Lower leg skin (tissue), 4 donors: ENCODE measurements at regions not wholly inside any gene's neighbourhood (a gene's known extent, or its start where the extent isn't known, plus 50 kb on each side); places are given as distances from the start of the nearest gene placed in this dataset.

ENCODE experiments used
- DNase-seq, 2 donors: peaks; one replicate each; pipeline ENCODE4 v3.0.0-alpha.2; 2019; ENCODE audit warnings: low spot score in 2 of 2
- H3K4me3 ChIP-seq: fragments of 200-600 bp; sonication (generic); 2 replicates; pipeline ENCODE4 v1.5.1; 2017; ENCODE audit warnings: mild to moderate bottlenecking, low read depth; ENCODE audit not compliant: poor library complexity, severe bottlenecking
- CTCF ChIP-seq, 3 donors: fragments of 450-650 bp; IDR thresholded peaks; one replicate each; pipeline ENCODE4 v1.5.1; 2016; ENCODE audit warnings: antibody characterized with exemption in 3 of 3, mild to moderate bottlenecking in 3 of 3, moderate library complexity in 2 of 3
- POLR2A ChIP-seq, 2 donors: fragments of 450-650 bp; IDR thresholded peaks; one replicate each; pipeline ENCODE4 v1.6.1; 2016 to 2017; ENCODE audit warnings: antibody characterized with exemption in 2 of 2, mild to moderate bottlenecking in 1 of 2, moderate library complexity in 1 of 2
- WGBS, 2 donors: methylation state at CpG; one replicate each; pipeline ENCODE4 v1.1.5; 2018; 5-methylcytosine and 5-hydroxymethylcytosine counted together
- intact Hi-C: fragments of 100-400 bp; cut with DNase I; formaldehyde crosslinking; loops from one replicate; pipeline ENCODE4 v1.15.0; 2023; ENCODE audit warnings: low total_unique reads

GRCh38 chr20:10157549-10157948, 61.1 kb upstream of the SNAP25 start:
- intact Hi-C loops = loop anchor here (5.0 kb wide), 1 partner anchor 1885 kb away; no protein-coding TSS in a partner anchor
- DNase-seq = no peak
- H3K4me3 ChIP-seq = no peak overlapping the region
- TF ChIP-seq POLR2A (IDR thresholded peaks at IDR 0.05) (no peak), CTCF (IDR thresholded peaks at IDR 0.05) (no peak)
- WGBS, 2 donors = 50 to 54% methylated on average over 1 of the region's 1 CpG

GRCh38 chr20:10167040-10167439, 51.6 kb upstream of the SNAP25 start:
- TF ChIP-seq CTCF (IDR thresholded peaks at IDR 0.05) = no peak
- no peak for TF ChIP-seq POLR2A (IDR thresholded peaks at IDR 0.05)
- H3K4me3 ChIP-seq = no peak overlapping the region
- intact Hi-C loops = no loop called here
- DNase-seq = no peak
- 86 to 87% methylated on average over 2 of the region's 2 CpGs for WGBS, 2 donors

- H3K4me3 ChIP-seq = no peak overlapping the region
- TF ChIP-seq POLR2A (IDR thresholded peaks at IDR 0.05) (no peak), CTCF (IDR thresholded peaks at IDR 0.05) (no peak)
- WGBS, 2 donors = 79 to 86% methylated on average over 2 of the region's 2 CpGs
- intact Hi-C loops = no loop called here
- DNase-seq = no peak
Measured at GRCh38 chr20:10167594-10167993, 51.0 kb upstream of the SNAP25 start.
